Anterior cingulate cortex (tissue), 58 donors: ENCODE measurements at regions not wholly inside any gene's neighbourhood (a gene's known extent, or its start where the extent isn't known, plus 50 kb on each side); places are given as distances from the start of the nearest gene placed in this dataset.

Source experiments
- DNase-seq, 58 donors: peaks; one replicate each; lab custom pipeline; 2025; lab: John Stamatoyannopoulos, UW

DNA sequence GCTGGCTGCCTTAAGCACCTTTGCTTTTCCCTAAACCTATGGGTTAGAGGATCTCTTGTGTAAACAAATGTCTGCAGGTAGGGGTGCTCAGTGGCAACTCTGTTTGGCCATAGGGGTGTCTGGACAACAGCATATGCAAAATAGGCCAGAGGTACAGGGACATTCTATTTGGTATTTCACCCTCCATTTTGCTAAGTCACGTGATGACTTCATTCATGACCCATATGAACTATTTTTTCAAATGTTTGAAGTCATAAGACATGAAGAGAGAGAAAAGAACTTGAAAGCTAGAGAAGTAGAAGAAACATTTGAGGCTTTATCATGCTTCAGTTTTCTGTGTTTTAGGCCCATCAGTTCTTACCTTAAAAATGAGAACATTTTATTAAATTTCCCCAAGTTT, 370.2 kb downstream of the GADD45G start:
- DNase-seq: no peak

DNA sequence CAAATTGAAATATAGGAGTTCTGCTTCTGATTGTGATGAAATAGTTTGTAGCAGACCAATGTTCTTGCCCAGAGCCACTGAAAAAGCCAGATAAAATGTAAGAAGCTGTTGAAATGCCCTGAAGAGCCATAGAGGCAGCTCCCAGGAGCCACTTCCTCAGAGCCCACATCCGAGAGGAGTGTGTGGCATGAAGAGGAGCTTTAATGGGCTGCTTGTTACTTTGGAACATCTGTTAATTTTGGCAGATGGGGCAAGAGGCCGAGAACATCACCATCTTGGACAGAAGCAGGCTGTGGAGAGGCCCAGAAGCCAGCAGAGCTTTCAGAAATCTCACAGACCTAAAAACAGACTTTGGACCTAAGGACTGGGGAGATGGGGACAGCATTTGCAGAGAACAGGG, 370.8 kb downstream of the GADD45G start:
- no peak for DNase-seq

DNA sequence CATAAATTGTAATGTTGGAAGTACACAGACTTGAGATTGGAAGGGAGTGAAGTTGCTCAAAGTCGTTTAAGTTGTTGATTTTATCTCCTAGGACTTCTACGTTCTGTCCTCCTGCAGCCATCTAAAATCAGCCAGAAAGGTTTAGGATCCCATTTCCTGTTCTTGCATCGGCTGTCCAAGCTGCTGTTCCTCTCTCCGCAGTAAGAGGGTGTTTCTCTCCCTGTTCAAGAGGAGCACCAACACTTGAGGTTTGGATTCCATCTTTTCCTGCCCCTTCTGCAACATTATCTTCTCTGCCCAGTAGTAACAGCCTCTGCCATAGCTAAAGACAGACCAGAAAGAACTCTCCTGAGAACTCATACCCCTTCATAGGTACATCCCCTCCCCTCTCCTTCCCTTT, 373.4 kb downstream of the GADD45G start:
- DNase-seq: no peak

DNA sequence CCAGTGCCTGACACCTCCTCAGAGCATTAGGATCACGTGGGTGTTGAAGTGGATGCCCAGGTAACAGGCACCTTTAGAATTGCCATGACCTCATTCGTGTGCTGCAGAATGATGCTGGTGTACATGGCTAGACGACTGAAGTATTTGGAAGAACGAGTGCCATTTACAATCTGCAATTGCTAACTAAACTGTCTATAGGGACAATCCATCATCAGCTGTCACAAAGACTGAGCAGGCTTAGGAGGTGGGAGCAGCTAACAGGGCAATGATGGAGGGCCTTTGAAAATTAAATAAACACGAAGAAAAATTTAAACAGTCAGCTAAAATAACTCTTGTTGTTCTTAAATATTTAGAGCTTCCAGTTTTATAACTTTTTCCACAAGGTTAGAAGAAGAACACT, 375.8 kb downstream of the GADD45G start:
- DNase-seq: no peak

DNA sequence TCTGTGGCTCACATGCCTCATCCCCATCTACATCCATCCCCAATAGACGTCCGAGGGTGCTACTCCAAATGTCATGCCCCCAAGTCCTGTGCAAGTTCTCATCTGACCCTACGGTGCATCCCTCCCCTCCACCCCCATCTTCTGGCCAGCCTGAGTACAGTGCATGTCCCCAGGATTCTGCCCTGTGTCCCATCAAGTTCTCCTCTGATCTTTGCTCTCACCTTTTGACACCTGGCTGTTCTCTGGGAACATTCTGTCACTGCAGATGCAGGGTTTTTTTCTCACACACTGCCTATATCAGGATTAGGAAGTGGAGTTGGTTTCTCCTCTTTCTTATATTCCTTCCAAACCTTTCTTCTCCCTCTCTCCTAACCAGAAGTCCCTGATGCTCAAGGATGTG, 377.2 kb downstream of the GADD45G start:
- no peak for DNase-seq

DNA sequence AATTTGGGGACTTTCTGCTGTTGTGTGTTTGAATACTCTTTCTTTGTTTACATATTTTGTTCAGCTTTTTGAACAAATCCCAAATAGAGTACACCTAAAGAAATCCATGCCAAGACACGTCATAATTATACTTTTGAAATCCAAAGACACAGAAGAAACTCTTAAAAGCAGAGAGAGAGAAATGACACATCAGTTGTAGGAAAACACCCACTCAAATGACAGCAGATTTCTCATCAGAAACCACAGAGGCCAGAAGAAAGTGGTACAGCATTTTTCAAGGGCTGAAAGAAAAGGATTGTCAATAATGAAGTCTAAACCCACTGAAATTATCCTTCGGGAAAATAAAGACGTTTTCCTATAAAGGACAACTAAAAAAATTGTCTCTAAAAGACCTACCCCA, 378.6 kb downstream of the GADD45G start:
- DNase-seq: no peak

DNA sequence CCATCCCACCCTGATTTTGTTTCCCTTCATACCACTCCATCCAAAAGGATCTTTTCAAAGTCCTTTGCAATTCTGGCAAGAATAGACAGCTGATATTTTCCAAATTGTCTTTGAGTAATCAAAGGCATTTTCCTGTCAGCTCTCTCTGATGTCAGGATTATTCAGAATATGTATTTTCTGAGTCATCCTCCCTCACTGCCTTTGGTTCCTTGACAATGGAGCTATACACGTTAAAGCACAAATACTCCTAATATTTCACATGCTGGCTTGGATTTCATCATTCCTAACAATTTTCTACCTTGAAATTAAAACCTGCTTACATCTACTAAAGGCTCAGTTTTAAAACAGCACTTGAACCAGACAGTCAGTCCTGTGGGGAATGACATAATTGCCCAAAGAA, 379.4 kb downstream of the GADD45G start:
- no peak for DNase-seq

DNA sequence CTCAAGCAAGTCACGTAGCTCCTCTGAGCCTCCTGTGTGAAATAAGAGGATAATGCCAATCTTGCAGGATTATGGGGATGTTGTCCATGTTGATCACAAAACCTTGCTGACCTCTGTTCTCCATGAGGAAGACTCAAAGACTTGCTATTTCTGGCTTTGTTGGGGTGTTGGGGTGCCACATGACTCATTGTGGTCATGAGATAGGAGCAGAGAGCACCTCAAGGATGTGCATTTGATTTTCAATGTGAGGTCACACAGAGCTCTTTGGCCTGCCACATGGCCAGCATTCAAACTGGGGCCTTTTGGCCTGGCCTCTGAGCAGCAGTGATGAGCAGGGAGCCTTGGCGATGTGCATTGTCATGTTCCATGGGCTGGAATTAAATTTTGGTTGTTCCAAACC, 380.3 kb downstream of the GADD45G start:
- DNase-seq: no peak

DNA sequence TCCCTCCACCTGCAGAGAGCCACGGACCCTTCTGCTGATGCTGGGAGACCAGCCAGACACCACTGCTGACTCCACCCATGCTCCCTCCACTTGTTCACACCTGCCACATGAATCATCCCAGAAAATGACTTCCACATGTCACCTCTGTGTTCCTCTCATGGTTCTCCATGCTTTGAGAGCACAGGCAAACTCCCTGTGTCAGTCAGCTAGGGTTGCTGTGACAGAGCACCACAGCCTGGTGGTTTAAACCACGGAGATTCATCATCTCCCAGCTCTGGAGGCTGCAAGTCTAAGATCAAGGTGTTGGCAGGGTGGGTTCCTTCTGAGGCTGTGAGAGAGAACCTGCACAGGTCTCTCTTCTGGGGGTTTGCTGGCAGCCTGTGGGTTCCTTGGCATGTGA, 381.4 kb downstream of the GADD45G start:
- no peak for DNase-seq

DNA sequence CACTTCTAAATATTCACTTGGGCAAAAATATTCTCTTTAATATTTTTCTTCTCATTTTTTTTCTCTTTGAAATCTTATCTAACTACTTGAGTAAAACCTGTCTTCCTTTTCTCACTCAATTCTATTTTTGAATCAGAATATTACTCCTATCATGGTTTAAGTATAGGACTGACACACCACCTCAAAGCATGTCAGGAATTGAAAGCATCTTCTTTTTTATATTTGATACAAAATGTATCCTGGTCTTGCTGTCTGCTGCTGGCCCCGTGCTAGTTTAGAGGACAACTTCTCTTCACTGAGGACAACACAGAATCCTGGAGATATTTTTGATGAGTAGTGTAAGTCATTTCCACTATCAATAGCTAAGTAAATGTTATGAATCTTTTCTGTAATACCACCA, 383.6 kb downstream of the GADD45G start:
- no peak for DNase-seq

DNA sequence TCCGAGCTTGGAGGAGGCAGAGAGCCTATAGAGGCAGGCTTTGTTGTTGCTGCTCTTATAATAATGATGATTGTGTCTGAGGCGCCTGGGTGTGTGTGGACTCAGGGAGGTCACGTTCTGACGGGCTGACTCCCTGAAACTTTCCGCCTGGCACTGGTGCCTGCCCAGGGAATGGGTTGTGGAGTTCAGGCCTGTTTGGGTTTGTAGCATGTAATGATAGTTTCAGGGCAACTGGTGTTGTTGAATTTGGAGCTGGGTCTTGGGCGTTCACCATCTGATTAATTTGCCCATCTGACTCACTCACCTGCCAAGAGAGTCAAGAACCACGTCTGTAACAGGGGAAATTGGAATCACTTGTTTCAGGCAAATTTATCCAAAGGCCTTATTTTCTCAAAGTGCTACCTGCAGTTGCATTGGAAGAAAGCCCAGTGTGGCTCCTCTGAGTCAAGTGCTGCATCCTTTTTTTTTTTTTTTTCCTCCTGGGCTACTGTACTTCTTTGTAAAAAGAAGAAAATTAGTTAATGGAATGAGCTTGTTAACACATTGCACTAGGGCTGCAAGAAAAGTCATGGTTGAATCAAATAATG, 386.5 kb downstream of the GADD45G start:
- no peak for DNase-seq

DNA sequence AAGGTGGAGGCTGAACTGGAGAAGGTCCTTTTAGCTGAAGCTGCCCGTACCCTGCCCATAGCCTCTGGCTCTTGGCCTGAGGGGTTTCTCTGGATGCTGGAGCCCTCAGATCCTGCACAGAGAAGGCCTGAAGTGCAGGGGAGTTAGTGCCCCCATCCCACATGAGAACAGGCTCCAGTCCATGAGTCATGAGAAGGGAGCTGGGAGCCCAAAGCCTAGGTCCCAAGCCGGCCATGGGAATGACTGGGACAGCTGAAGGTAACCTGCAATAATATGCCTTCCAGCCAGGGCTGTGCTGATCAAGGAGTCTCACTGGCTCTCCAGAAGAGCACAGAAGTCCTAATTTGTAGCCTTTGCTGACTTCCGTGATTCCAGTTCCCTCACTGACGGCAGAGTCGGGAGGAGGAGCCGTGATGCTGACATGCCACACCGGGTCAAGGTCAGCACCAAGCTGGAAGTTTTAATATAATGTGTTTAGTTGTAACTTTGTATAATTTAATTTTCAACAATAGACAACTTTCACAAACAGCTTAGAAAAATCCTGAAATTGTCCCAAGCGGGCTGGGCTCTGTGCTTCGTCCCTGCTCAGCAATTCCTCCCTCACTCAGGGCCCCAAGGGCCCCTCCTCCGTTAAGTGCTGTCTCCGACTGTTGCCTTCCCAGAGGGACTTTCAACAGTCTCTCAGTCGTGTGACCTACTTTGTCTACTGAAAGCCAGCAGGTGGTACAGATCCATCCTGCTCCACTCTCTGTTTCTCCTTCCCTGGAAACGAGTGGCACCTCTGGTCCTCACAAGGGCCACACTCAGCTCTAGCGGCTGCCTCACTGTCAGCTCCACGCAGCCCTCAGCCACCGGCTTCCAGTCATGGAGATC, 387.8 kb downstream of the GADD45G start:
- DNase-seq: no peak

DNA sequence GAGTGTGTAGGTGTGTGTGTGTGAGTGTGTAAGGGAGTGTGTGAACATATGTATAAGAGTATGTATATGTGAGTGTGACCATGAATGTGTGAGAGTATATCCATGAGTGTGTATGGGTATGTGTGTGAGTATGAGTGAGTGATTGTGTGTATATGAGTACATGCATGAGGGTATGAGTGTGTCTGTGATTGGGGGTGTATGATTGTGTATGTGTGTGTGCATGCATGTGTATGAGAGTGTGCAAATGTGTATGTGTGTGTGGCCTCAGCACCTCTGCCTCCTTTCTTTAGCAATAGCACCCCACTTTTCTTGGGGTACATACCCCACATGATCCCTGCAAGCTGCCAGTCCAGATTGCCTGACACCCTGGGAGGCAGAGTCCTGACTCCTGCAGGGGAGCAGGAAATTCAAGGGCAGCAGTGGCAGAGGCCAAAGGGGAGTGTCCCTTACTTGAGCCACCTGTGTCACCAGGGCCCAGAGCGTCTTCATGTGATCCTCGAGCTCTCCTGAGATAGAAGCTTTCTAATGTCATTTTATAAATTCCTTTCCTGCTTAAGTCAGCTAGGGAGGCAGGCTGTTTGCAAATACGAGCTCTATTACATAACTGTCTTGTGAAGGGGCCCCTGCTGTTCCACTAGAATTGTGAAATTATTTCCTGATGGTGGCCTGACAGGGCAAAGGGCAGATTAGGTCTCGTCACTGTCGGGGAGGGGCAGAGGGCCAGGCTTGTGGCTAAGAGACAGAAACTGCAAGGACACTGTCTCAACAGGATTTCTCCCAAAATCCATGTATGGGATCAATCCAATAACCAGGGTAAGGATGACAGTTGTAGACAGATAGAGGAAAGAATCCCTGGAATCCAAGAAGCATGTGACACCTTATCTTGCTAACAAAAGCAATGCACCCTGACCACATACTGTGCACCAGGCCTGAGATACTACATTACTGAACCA, 389.1 kb downstream of the GADD45G start:
- peak in 7 of 58 donors; percentile 5 to 31 (median 11) for DNase-seq

DNA sequence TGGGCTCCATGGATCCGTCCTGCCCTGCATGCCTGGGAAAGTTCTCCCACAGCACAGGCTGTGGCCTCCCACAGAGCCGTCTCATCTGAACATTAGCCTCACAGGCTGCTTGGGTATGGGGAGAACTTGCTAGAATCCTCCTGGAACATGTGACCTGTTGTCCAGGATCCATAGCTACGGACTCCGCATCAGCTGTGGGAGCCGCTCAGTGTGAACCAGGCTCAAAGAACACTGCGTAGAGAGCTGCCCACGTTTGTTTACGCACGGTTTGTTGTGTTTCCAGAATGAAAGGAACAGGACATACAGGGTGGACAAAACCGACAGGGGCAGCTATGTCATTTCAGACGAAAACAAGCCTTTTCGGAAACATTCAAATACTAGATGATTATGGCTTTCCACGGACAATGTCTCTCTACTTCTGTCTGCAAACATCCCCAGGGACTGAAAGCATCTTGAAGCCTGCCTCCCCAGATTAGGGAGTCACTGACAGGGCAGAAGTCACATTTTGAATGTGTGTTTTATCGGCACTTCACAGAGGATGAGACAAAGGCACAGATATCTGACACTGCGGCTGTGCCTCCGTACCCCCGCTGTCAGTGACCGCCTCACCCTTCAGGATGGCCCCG, 390.3 kb downstream of the GADD45G start:
- no peak for DNase-seq

DNA sequence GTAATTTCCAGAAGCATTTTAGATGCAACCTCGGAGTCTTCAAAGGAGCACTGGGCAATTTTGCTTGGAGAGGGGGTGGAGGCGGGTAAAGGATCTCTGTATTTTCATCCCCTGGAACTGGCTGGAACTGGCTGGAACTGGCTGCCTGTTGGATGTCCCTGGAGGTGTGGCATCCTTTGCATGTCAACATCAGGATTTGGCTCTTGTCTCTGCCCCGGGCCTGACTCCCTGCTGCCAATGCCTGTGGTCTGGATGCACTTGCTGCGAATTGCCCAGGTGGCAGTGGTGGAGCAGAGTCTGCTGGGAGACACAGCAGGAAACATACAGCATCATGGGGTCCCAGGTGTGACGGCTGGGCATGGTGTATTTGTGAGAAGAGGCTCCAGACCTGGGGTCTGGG, 391.3 kb downstream of the GADD45G start:
- no peak for DNase-seq

DNA sequence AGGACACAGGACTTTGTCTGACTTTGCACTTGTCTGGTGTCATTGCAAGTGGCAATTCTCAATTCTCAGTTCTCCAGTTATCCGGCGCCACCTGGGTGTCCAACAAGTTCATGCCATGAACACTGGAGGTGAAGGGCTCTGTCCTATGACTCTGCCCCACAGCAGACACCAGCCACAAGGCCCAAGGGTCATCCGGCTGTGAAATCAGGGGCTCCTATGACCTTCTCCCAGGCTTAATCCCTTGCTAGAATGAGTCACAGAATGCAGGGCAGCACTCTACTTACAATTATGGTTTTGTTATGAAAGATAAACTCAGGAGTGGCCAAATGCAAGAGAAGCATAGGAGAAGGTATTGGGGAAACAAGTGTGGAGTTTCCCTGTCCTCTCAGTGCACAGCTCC, 392.0 kb downstream of the GADD45G start:
- no peak for DNase-seq

DNA sequence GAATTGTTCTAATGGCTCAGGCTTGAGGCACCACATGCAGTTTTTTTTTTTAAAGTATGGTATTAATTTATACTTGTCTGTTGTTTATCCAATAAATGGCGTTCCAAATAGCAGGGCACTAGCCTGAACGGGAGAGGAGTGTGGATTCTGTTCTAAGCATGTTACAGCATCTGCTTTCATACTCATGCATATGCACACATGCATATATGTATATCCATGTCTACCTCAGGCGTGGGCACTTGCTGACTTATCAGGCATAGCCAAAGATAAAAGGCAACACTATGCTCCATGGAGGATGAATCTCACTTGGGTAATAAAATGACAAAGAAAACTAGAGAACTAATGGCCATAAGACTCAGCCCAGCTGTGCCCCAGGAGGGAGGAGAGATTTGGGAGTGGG, 393.8 kb downstream of the GADD45G start:
- DNase-seq: no peak

DNA sequence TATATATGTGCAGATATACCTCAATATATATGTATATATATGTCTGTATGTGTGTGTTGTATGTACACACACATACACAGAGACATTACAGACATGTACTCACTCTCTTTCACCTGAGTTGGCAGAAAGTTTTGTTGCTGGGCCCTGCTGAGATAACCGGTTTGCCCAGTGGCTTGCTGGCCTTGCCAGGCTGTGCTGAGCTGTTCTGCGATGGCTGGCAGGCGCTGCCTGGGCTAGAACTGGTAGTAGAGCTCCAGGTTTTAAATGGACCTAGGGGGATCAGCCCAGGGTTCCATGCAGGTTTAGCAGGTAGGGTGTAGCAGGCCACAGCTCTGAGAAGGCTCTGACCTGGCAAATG, 394.3 kb downstream of the GADD45G start:
- no peak for DNase-seq

DNA sequence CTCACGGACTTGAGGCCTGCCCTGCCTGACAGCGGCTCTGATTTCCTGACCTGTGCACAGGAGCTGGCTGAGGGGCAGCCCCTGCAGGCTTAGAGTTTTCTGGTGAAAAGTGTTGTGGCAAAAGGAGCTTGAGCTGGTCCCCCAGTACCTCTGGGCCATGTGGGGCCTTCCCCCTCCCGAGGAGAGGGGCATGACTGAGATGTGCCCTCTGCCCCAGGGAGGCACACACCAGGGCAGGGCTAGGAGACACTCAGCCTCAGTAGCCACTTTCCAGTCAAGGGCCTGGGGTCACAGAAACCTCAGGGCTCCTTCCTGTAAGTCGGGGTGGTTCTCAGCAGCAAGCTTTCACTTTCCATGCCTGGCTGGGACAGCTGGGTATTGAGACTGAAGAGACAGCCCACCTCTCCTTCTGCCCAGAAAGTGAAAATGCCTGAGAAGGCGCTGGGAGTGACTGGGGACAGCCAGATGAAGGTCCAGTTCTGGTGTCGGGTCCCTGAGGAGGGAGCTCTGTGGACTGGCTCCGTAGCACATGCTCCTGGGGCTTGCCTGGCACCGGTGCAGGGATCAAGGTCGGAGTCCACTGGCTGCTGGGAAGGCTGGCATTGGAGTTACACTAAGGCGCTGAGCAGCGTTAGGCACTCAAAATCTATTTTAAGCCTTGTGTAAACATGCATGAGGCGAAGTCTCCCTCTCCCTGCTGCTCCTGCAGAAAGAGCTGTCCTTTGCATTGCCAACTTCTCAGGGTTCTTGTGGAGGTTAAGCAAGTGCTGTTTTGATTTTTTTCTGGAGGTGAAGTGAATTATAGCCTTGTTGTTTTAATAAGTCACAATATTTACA, 394.9 kb downstream of the GADD45G start:
- peak in 37 of 58 donors; percentile 7 to 71 (median 22) for DNase-seq

DNA sequence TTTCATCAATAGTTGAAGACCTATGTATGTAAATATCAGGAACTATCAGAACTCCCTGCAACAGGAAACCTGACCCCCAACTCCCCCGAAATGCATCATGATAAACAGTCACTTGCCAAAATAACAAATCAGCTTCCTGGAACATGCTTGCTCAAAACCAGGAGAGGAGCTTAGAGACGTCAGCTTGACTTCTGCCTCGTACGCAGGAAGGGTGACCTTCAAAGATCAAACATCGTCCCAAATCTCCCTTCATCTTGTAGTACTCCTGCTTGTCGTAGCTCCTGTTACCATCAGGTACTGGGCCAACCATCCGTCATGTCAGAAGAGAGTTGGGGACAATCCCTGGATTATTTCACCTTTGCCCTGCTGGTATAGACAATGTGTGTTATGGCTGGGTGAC, 396.1 kb downstream of the GADD45G start:
- no peak for DNase-seq
